HG03354 (cell line): ENCODE measurements at regions not wholly inside any gene's neighbourhood (a gene's known extent, or its start where the extent isn't known, plus 50 kb on each side); places are given as distances from the start of the nearest gene placed in this dataset.
A peak's percentile ranks its signal among the peaks of the same experiment; 100 is the strongest.

Experiments used
- ATAC-seq: cut with Tn5 transposase; IDR thresholded peaks from one replicate; pipeline ENCODE4 v1.9.1; 2021; ENCODE audit warnings: mild to moderate bottlenecking; ENCODE audit not compliant: unreplicated experiment, poor library complexity, severe bottlenecking

- ATAC-seq, result no peak
Measured at GRCh38 chr2:238963161-238963970, 115.5 kb downstream of the TWIST2 start.

DNA sequence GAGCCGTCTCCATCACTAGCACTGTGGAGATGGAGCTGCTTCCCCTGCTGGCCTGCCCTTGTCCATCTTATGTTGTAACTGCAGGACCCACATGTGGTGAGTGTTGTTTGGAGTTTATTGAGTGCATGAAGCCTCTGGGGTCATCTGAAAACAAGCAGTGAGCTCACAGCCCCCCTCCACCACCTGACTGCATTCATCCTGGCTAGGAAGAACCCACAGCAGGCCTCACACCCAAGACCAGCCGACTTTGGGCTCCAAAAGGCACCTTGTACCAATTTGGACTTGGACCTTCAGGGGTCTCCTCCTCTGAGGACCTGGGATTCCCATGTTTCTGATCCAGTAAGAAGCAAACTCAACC lies 116.1 kb downstream of the TWIST2 start:
- no peak for ATAC-seq

DNA sequence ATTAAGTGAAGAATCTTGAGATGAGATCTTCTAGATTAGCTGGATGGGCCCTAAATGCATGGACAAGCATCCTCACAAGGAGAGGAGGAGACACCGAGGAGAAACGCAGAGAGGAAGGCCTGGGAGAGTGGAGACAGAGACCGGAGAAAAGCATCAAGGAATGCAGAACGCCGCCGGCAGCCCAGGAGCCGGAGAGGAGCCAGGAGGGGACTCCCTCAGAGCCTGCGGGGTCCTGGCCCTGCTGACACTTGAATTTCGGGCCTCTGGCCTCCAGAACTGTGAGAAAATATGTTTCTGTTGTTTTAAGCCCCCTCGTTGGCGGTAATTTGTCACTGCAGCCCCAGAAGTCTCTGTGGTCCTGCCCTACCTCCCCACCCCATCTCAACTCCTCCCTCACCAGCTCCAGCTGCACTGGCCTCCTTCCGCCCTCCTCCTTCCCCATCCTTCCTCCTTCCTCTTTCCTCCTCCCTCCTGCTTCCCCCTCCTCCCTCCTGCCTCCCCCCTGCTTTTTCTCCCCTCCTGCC lies 116.7 kb downstream of the TWIST2 start:
- ATAC-seq, result no peak

DNA sequence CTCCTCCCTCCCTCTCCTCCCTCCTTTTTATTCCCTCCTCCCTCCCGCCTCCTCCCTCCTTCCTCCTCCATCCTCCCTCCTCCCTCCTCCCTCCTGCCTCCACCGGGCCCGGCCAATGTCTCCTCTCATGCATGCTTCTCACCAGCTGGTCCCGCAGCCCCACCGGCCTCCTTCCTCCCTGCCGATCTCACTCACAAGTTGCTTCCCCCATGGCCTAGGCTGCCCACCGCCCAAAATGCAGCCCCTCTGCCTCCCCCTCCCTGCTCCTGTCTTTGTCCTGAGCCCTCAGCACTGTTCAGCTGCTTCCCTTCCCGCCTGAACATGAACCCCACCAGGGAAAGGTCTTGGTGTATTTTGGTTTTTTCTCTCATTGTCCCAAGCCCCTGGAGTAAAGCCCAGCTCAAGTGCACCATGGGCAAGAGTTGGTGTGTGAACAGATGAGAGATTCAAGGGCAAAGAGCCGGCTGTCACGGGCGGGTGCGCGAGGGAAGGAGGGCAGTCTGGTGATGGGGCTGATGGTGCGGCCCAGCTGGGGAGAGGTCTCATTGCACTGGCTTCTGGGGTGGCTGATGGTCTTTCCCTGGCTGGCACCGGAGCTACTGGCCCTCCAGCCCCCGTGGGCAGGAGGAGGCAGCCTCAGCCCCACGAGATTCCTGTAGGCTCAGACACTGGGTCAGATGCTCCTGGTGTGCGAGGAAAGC lies 117.6 kb downstream of the TWIST2 start:
- ATAC-seq, result no peak

DNA sequence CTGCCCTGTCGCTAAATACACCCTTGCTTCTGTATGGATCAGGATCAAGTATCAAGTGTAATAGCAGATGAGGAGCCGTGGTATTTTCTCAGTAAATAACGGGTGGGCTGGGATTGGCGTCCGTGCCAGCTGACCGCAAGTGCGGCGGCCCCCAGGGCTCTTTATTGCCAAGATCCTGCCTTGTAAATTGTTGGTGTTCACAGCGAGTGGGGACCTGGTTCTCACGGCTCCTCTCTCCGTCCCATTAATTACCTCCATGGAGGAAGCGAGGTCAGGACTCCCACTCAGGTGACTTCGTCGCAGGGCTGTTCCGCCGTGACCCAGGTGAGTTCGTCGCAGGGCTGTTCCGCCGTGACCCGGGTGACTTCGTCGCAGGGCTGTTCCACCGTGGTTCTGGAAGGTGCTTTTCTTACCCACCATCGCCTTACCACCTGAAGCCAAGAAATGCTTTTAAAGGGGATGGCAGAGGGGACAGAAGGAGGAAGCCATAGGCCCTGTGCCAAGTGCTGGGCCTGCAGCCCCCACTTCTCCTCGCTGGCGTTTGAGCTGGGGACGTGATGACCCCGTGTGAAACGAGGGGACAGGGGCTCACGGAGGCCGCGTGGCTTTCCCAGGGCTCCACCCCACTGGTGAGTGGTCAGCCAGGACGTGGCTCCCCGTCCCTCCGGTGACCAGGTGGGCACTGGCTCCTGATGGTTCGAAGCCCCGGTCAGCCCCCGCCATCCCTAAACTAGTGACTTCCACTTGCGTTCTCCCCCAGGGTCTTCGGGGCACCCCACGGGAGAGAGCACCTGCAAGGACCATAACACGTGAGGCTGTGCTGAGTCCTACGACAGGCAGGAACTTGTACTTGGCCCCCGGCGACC lies 118.4 kb downstream of the TWIST2 start:
- ATAC-seq, result no peak

- no peak for ATAC-seq
Measured at GRCh38 chr2:238967031-238967977, 119.4 kb downstream of the TWIST2 start.

DNA sequence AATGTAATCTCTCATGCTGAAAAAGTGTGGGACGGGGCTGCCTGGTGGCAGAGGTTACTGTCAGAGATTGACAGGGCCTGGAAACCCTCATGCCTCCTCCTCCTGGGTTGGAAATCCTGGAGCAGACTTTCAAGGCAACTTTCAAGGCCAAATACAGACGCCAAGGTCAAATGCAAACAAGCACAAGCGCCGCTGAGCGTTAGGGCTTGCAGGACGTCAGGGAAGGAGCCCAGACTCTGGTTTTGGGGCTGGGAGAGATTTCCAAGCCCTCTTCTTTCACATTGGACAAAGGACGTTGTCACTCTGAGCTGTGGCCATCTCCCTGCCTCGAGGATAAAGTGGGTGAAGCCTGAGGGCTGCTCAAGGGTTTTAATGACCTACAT lies 120.1 kb downstream of the TWIST2 start:
- ATAC-seq, result no peak

DNA sequence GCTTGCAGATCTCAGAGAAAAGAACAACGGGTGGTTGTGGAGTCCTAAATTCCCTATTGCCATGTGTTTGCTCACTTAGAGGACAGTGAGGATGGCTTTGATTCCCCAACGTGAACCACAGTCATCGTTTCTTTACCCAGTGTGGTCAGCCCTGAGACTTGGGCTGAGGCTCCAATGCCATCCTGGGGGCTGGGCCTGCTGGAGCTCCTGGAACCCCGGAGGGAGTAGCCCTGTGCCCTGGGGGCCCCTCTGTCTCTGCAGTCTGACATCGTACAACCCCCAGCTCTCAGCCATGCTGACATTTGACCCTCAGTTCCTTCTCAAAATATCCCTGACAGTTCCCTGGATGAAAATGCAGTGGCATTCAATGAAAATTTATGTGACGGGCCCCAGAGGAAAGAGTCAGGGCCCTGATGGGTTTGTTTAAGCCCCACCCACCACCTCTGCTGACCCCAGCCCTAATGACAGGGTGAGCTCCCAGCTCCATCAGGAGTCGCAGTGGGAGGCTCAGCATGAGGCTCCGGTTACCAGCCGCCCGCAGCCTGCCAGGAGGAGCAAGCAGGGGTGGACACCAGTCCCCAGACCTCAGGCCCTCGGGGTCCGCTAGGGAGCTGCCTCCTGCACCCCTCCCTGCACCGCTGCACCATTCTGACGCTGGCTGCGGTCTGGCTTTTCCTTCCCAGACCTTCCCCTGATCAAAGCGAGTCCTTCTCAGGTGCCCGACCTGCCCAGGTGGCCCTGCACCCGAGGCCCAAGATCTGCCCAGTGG lies 120.9 kb downstream of the TWIST2 start:
- no peak for ATAC-seq

- ATAC-seq, result no peak
Measured at GRCh38 chr2:238969857-238970256, 122.0 kb downstream of the TWIST2 start.

DNA sequence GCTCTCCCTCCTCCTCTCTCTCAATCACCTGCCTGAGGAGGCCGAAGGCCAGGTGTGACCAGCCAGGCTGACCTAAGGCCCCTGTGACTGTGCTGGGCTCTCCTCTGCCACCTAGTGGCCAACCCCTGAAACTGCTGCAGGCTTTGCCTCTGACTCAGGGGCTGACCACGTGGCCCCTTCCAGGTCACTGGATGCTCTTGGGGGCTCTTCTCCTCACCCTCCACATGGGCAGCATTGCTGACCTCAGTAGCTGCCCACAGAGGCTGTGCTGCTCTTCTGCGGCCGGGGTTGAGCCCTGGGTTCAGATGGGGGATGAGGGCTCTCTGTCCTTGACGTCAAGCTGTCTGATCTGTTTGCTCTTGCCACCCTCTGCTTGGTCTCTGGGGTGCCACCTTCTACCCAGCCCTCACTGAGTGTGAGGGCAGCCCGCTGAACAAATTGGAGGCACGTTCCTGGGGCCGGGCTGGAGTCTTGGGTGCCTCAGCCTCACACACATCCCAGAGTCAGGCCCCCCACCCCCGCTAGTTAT lies 122.7 kb downstream of the TWIST2 start:
- peak; percentile 78 for ATAC-seq

DNA sequence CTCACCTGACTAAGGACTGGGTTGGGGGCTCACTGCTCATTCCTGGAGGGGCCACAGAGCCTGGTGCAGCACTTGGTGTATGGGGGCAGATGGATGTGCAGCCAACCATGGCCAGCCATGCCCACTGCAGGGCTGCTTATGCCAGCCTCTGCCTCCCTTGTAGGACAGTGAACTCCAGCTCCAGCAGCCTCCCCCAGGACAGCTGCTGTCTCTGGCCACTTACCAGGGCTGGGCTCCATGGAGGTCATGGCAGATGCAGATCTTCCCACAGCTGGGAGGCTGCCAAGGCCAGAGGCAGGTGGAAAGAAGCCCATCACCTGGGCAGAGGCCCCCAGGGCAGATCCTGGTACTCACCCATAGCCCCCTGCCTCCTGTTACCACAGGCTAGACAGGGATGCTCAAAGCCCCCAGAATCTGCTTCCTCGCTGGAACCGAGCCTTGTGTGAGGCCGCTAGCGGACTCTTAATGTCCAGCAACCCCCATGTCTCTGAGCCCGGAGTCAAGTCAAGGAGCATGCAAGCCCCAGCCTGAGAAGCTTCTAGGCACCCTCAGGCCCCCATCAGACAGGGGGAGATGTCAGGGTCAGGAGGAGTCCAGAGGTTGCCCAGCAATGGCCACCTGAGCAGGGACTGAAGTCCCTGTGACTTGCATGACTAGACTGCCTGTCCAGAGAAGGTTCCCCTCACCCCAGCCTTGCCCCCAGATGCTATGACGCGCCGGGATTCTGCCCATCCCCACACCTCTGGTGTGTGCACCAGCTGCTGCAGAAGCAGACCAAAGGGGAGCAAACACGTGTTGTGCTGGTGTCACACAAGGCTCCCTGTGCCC lies 123.6 kb downstream of the TWIST2 start:
- ATAC-seq, result no peak

DNA sequence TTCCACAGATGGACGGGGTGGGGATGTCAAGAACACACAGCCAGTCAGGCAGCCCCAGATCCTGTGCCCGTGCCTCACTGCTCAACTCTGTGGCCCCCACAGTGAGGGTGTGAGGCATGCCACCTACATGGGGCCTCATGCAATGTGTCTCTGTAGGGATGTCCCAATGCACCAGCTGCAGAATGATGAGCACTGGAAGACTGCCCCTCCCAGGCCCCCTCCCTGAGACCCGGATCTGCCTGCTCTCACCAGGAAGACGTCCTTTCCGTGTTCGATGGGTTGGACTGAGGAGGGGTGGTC lies 124.2 kb downstream of the TWIST2 start:
- ATAC-seq, result no peak

DNA sequence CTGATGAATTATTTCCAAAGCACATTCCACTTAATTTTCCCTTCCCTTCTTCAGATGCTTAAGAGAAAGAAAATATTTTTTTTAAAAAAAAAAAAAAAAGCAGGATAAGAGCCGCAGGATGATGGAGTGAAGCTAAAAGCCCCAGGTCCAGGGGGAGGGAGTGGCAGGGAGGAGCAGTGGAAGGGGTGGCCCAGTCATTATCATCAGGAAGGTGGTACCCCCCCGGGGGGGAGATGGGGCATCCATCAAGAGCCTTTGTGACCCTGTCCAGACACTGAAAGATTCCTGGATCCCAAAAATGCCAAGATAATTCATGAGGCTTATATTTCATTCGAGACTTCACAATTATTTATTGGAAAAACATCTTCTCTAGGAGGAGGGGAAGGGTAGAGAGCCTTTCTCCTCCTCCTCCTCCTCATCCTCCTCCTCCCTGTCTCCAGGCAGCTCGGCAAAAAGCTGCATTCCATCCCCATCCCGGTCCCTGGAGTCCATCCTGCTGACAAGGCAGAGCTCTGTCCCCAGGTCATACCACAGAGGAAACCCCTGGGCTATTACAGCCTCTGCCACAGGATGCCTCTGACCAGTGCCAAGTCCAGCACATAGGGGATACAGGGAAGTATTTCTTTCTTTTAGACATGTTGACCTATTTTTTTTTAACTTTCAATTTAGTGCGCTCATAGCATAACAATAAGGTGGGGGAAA lies 125.3 kb downstream of the TWIST2 start:
- no peak for ATAC-seq

DNA sequence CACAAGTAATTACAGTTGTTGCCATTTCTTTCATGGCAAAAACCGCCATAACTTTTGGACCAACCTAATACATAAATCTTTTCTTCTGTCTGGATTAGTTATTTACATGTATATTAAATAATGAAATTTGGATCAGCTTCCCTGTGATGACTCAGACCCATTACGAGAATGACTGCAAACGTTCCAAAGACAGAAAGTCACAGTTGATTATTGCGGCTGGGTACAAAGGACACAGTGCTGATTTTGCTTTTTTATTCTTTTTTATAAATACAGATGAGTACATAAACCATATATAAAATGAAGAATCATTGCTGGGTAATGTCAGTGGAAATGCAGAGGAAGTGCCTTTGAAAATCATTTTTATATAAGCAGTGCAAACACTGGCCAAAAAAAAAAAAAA lies 126.2 kb downstream of the TWIST2 start:
- no peak for ATAC-seq

- ATAC-seq, result no peak
Measured at GRCh38 chr2:238974501-238975166, 126.7 kb downstream of the TWIST2 start.

- no peak for ATAC-seq
Measured at GRCh38 chr2:238975408-238975807, 127.5 kb downstream of the TWIST2 start.

- no peak for ATAC-seq
Measured at GRCh38 chr2:238978497-238978896, 130.6 kb downstream of the TWIST2 start.
